Ureter (tissue), 1 donor: ENCODE measurements at regions not wholly inside any gene's neighbourhood (a gene's known extent, or its start where the extent isn't known, plus 50 kb on each side); places are given as distances from the start of the nearest gene placed in this dataset.

Source experiments
- DNase-seq: peaks from one replicate; pipeline ENCODE4 v3.0.0-alpha.2; 2020; ENCODE audit warnings: low spot score
- donor health status: DM: yes; HTN: yes; CAD: no.

- no peak for DNase-seq
Observed at GRCh38 chr3:74564560-74564959, 49.9 kb downstream of the CNTN3 start.

GRCh38 chr3:74562558-74563269, 51.7 kb downstream of the CNTN3 start:
- no peak for DNase-seq

GRCh38 chr3:74561881-74562280, 52.6 kb downstream of the CNTN3 start:
- no peak for DNase-seq

- no peak for DNase-seq
Observed at GRCh38 chr3:74559261-74559660, 55.2 kb downstream of the CNTN3 start.

- no peak for DNase-seq
Observed at GRCh38 chr3:74550686-74551085, 63.8 kb downstream of the CNTN3 start.

- DNase-seq, result no peak
Observed at GRCh38 chr3:74546426-74546825, 68.0 kb downstream of the CNTN3 start.

- DNase-seq, result no peak
Observed at GRCh38 chr3:74542441-74542840, 72.0 kb downstream of the CNTN3 start.

- DNase-seq, result no peak
Observed at GRCh38 chr3:74539876-74540275, 74.6 kb downstream of the CNTN3 start.

- DNase-seq, result no peak
Observed at GRCh38 chr3:74538669-74539068, 75.8 kb downstream of the CNTN3 start.

- DNase-seq, result no peak
Observed at GRCh38 chr3:74537857-74538256, 76.6 kb downstream of the CNTN3 start.

GRCh38 chr3:74537164-74537563, 77.3 kb downstream of the CNTN3 start:
- no peak for DNase-seq

GRCh38 chr3:74535281-74535680, 79.2 kb downstream of the CNTN3 start:
- no peak for DNase-seq

GRCh38 chr3:74534611-74535010, 79.8 kb downstream of the CNTN3 start:
- no peak for DNase-seq

- no peak for DNase-seq
Observed at GRCh38 chr3:74532446-74532845, 82.0 kb downstream of the CNTN3 start.

GRCh38 chr3:74531491-74531890, 83.0 kb downstream of the CNTN3 start:
- DNase-seq, result no peak

GRCh38 chr3:74529145-74529544, 85.3 kb downstream of the CNTN3 start:
- DNase-seq, result no peak

- DNase-seq, result no peak
Observed at GRCh38 chr3:74527566-74527965, 86.9 kb downstream of the CNTN3 start.

GRCh38 chr3:74523811-74524210, 90.6 kb downstream of the CNTN3 start:
- DNase-seq, result no peak

GRCh38 chr3:74520895-74521294, 93.6 kb downstream of the CNTN3 start:
- DNase-seq, result no peak

- no peak for DNase-seq
Observed at GRCh38 chr3:74518610-74519009, 95.8 kb downstream of the CNTN3 start.

- DNase-seq, result no peak
Observed at GRCh38 chr3:74516019-74516418, 98.4 kb downstream of the CNTN3 start.

GRCh38 chr3:74515451-74515850, 99.0 kb downstream of the CNTN3 start:
- no peak for DNase-seq

GRCh38 chr3:74511078-74511477, 103.4 kb downstream of the CNTN3 start:
- no peak for DNase-seq

- DNase-seq, result no peak
Observed at GRCh38 chr3:74510261-74510818, 104.1 kb downstream of the CNTN3 start.
